ENCODE measurements at regions not wholly inside any gene's neighbourhood (a gene's known extent, or its start where the extent isn't known, plus 50 kb on each side); places are given as distances from the start of the nearest gene placed in this dataset.

DNA sequence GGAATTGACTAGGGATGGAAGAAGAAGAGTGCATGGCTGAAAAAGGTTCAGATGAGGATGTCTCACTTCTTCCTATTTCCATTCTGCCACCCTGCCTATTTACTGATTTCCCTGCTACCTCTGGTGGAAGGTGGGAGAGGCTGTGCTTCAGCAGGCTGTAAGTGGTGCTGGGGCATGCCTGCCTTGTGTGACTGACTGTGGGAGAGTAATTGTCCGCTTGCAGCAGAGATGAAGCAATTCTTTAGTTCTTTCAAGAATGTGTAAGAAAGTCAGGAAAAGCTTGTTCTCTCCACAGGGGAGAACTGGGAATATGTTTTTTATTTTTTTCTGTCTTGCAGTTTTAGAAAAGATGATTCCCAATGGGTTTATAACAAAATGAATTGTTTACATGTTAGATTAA is 72.5 kb upstream of the NYAP2 start:
- in situ Hi-C loops (cut with HindIII; ENCODE audit: low pct_unique_long_range_greater_than_20kb, low sequenced_read_pairs) (no loop called here), intact Hi-C loops (cut with micrococcal nuclease; ENCODE audit: unreplicated experiment) (no loop called here)
- Histone ChIP-seq H3K27me3 (ENCODE audit: control insufficient read depth, insufficient read depth, low read length) (no peaks in the 10 kb centered on the region), H3K27ac (ENCODE audit: low read length) (no peak overlapping the region), H3K4me1 (ENCODE audit: control insufficient read depth, insufficient read depth, low read length) (no peaks in the 10 kb centered on the region), H3K9me3 (ENCODE audit: control insufficient read depth, insufficient read depth, low read depth, low read length) (no peaks in the 10 kb centered on the region), H3K36me3 (ENCODE audit: control insufficient read depth, insufficient read depth, low read length) (no peaks in the 10 kb centered on the region), H3K4me3 (ENCODE audit: low read depth in 2 of 2, low read length in 2 of 2) (no peak overlapping the region)
- DNase-seq (ENCODE audit: low read depth, low spot score) (no peak), ATAC-seq (no peak)
- TF ChIP-seq SIN3A (IDR thresholded peaks at IDR 0.05; ENCODE audit: borderline replicate concordance, insufficient read depth, low read depth, low read length) = no peak
- POLR2A ChIA-PET = no interaction called here
- CTCF ChIA-PET = no interaction called here
- BruUV-seq (replicated peaks) = no TSS peak

- CTCF ChIA-PET = interaction anchor here (0.5 kb wide), 1 partner anchor 537 kb away, joined by 3 read pairs; no protein-coding TSS in a partner anchor
Observed at GRCh38 chr2:225319872-225320271, 79.6 kb upstream of the NYAP2 start.

More at GRCh38 chr2:225319872-225320271, 79.6 kb upstream of the NYAP2 start:
- DNase-seq (ENCODE audit: low read depth, low spot score) = no peak
- Histone ChIP-seq H3K4me1 (ENCODE audit: control insufficient read depth, insufficient read depth, low read length) (no peaks in the 10 kb centered on the region), H3K27ac (ENCODE audit: low read length) (no peak overlapping the region), H3K27me3 (ENCODE audit: control insufficient read depth, insufficient read depth, low read length) (no peaks in the 10 kb centered on the region), H3K36me3 (ENCODE audit: control insufficient read depth, insufficient read depth, low read length) (no peaks in the 10 kb centered on the region), H3K4me3 (ENCODE audit: low read depth in 2 of 2, low read length in 2 of 2) (no peak overlapping the region), H3K9me3 (ENCODE audit: control insufficient read depth, insufficient read depth, low read depth, low read length) (0 out of 2 replicates have a peak, but pooled peaks cover 8% of the 10 kb centered on the region)
- intact Hi-C loops (cut with micrococcal nuclease; ENCODE audit: unreplicated experiment) (no loop called here), in situ Hi-C loops (cut with HindIII; ENCODE audit: low pct_unique_long_range_greater_than_20kb, low sequenced_read_pairs) (no loop called here)
- no TSS peak for BruUV-seq (replicated peaks)
- ATAC-seq = no peak
- no peak for TF ChIP-seq CTCF (IDR thresholded peaks at IDR 0.05)
- no peak for TF ChIP-seq SIN3A (IDR thresholded peaks at IDR 0.05; ENCODE audit: borderline replicate concordance, insufficient read depth, low read depth, low read length)
- TF ChIP-seq POLR2AphosphoS5 (IDR thresholded peaks at IDR 0.05; ENCODE audit: low read depth, low read length) = no peak
- no peak for TF ChIP-seq REST (IDR thresholded peaks at IDR 0.05; ENCODE audit: insufficient read depth in 1 of 2, low read depth in 2 of 2, low read length in 1 of 2)
- no peak for TF ChIP-seq TCF7L2 (IDR thresholded peaks at IDR 0.05; ENCODE audit: low read depth, low read length)
- POLR2A ChIA-PET = no interaction called here

All from Panc1 (cell line).